H9 (cell line): ENCODE measurements at regions not wholly inside any gene's neighbourhood (a gene's known extent, or its start where the extent isn't known, plus 50 kb on each side); places are given as distances from the start of the nearest gene placed in this dataset.
A peak's percentile ranks its signal among the peaks of the same experiment; 100 is the strongest.

Experiments
- DNase-seq: peaks from one replicate; pipeline ENCODE4 v3.0.0-alpha.2; 2017
- H2AFZ ChIP-seq: one replicate; pipeline ENCODE4 v1.6.1; 2013; ENCODE audit warnings: mild to moderate bottlenecking, low read length, control low read depth, moderate library complexity
- H2AK5ac ChIP-seq: 2 replicates; pipeline ENCODE4 v1.6.1; 2013; ENCODE audit warnings: low read length, control low read depth, mixed read lengths; ENCODE audit not compliant: insufficient read length
- H2BK120ac ChIP-seq: one replicate; pipeline ENCODE4 v1.6.1; 2013; ENCODE audit warnings: low read depth, mild to moderate bottlenecking, low read length, control low read depth, inconsistent platforms; ENCODE audit not compliant: poor library complexity, severe bottlenecking
- H2BK12ac ChIP-seq: 2 replicates; pipeline ENCODE4 v1.6.1; 2013; ENCODE audit warnings: low read length, control low read depth, mixed read lengths, low read depth; ENCODE audit not compliant: insufficient read length
- H2BK15ac ChIP-seq: 2 replicates; pipeline ENCODE4 v1.6.1; 2013; ENCODE audit warnings: low read depth, low read length, control low read depth
- H2BK20ac ChIP-seq: one replicate; pipeline ENCODE4 v1.6.1; 2013; ENCODE audit warnings: low read depth, mild to moderate bottlenecking, low read length, control low read depth, inconsistent platforms; ENCODE audit not compliant: poor library complexity, severe bottlenecking
- H2BK5ac ChIP-seq: 2 replicates; pipeline ENCODE4 v1.6.1; 2013; ENCODE audit warnings: low read length, control low read depth, mixed read lengths; ENCODE audit not compliant: insufficient read length
- H3K14ac ChIP-seq: 2 replicates; pipeline ENCODE4 v1.6.1; 2013; ENCODE audit warnings: low read length, control low read depth; ENCODE audit not compliant: insufficient read depth
- H3K18ac ChIP-seq: 2 replicates; pipeline ENCODE4 v1.6.1; 2013; ENCODE audit warnings: low read depth, mild to moderate bottlenecking, mixed read lengths, low read length, control low read depth; ENCODE audit not compliant: insufficient read length
- H3K23ac ChIP-seq: 2 replicates; pipeline ENCODE4 v1.6.1; 2013; ENCODE audit warnings: low read length, control low read depth, mixed read lengths, low read depth; ENCODE audit not compliant: insufficient read length
- H3K23me2 ChIP-seq: 2 replicates; pipeline ENCODE4 v1.6.1; 2013; ENCODE audit warnings: low read depth, mild to moderate bottlenecking, mixed read lengths, low read length, control low read depth; ENCODE audit not compliant: insufficient read length, poor library complexity, severe bottlenecking
- H3K27ac ChIP-seq: 2 replicates; pipeline ENCODE4 v1.5.1; 2013; ENCODE audit warnings: low read length, control low read depth, mixed read lengths, low read depth; ENCODE audit not compliant: insufficient read length
- H3K27me3 ChIP-seq: 2 replicates; pipeline ENCODE4 v1.6.1; 2013; ENCODE audit warnings: low read length, control low read depth, inconsistent platforms; ENCODE audit not compliant: insufficient read depth
- H3K4ac ChIP-seq: 2 replicates; pipeline ENCODE4 v1.6.1; 2013; ENCODE audit warnings: low read depth, mild to moderate bottlenecking, control low read depth, inconsistent platforms, low read length, moderate library complexity
- H3K4me1 ChIP-seq: 2 replicates; pipeline ENCODE4 v1.6.1; 2013; ENCODE audit warnings: low read length, control low read depth, inconsistent platforms; ENCODE audit not compliant: insufficient read depth
- H3K4me2 ChIP-seq: 2 replicates; pipeline ENCODE4 v1.6.1; 2013; ENCODE audit warnings: low read length, control low read depth, mixed read lengths; ENCODE audit not compliant: insufficient read length, insufficient read depth
- H3K56ac ChIP-seq: 2 replicates; pipeline ENCODE4 v1.6.1; 2013; ENCODE audit warnings: low read depth, mild to moderate bottlenecking, mixed read lengths, low read length, control low read depth; ENCODE audit not compliant: insufficient read length
- H3K79me1 ChIP-seq: 2 replicates; pipeline ENCODE4 v1.6.1; 2013; ENCODE audit warnings: low read depth, mild to moderate bottlenecking, moderate library complexity, low read length, control low read depth, inconsistent platforms; ENCODE audit not compliant: insufficient read depth, poor library complexity, severe bottlenecking
- H3K79me2 ChIP-seq: 2 replicates; pipeline ENCODE4 v1.6.1; 2013; ENCODE audit warnings: low read length, control low read depth, inconsistent platforms; ENCODE audit not compliant: insufficient read depth
- H3K9ac ChIP-seq: 2 replicates; pipeline ENCODE4 v1.6.1; 2013; ENCODE audit warnings: low read length, control low read depth, mixed read lengths; ENCODE audit not compliant: insufficient read length; ENCODE audit errors: extremely low read depth
- H3K9me3 ChIP-seq: one replicate; pipeline ENCODE4 v1.6.1; 2013; ENCODE audit warnings: low read depth, low read length, inconsistent platforms; ENCODE audit not compliant: control insufficient read depth
- H3T11ph ChIP-seq: one replicate; pipeline ENCODE4 v1.6.1; 2013; ENCODE audit warnings: mild to moderate bottlenecking, low read length, control low read depth, inconsistent platforms
- H4K20me1 ChIP-seq: one replicate; pipeline ENCODE4 v1.6.1; 2013; ENCODE audit not compliant: control insufficient read depth, insufficient read length, insufficient read depth
- H4K5ac ChIP-seq: 2 replicates; pipeline ENCODE4 v1.6.1; 2013; ENCODE audit warnings: low read depth, mild to moderate bottlenecking, mixed read lengths, low read length, control low read depth; ENCODE audit not compliant: insufficient read length
- H4K8ac ChIP-seq: replicated peaks from 2 replicates; pipeline ENCODE4 v1.6.1; 2013; ENCODE audit warnings: low read length, control low read depth, mixed read lengths, low read depth; ENCODE audit not compliant: insufficient read length
- H4K91ac ChIP-seq: 2 replicates; pipeline ENCODE4 v1.6.1; 2013; ENCODE audit warnings: low read depth, mild to moderate bottlenecking, moderate library complexity, mixed read lengths, low read length, control low read depth; ENCODE audit not compliant: insufficient read length
- H3K27ac Mint-ChIP-seq, 3 experiments: 2 replicates in 2 of 3; 3 replicates in 1 of 3; pipeline ENCODE4 v1.8.0; 2020 to 2021; ENCODE audit warnings: mixed read lengths in 3 of 3, mild to moderate bottlenecking in 1 of 3, moderate library complexity in 1 of 3
- H3K27me3 Mint-ChIP-seq: 2 replicates; pipeline ENCODE4 v1.8.0; 2021; ENCODE audit warnings: low read depth, mild to moderate bottlenecking, moderate library complexity, mixed read lengths
- H3K36me3 Mint-ChIP-seq, 3 experiments: 2 replicates in 2 of 3; 3 replicates in 1 of 3; pipeline ENCODE4 v1.8.0; 2020 to 2021; ENCODE audit warnings: low read depth in 3 of 3, mixed read lengths in 3 of 3; ENCODE audit not compliant: insufficient read depth in 1 of 3
- H3K4me1 Mint-ChIP-seq, 2 experiments: 2 replicates each; pipeline ENCODE4 v1.8.0; 2020; ENCODE audit warnings: mixed read lengths in 2 of 2
- H3K4me3 Mint-ChIP-seq, 2 experiments: 2 replicates in 1 of 2; 3 replicates in 1 of 2; pipeline ENCODE4 v1.8.0; 2020 to 2021; ENCODE audit warnings: mild to moderate bottlenecking in 2 of 2, mixed read lengths in 2 of 2, moderate library complexity in 1 of 2
- H3K9me3 Mint-ChIP-seq, 2 experiments: 2 replicates in 1 of 2; 3 replicates in 1 of 2; pipeline ENCODE4 v1.8.0; 2020; ENCODE audit warnings: mild to moderate bottlenecking in 2 of 2, mixed read lengths in 2 of 2, moderate library complexity in 1 of 2
- CTCF ChIP-seq: fragments of 200-600 bp; sonication (generic); conservative IDR thresholded peaks from 3 replicates; pipeline ENCODE4 v1.8.0; 2021; ENCODE audit warnings: antibody characterized with exemption, mild to moderate bottlenecking
- WGBS: extraction: QIAGEN DNeasy Blood & Tissue Kit; methylation state at CpG from one replicate; pipeline ENCODE4 v1.1.7; 2013; ENCODE audit warnings: missing lambda C conversion rate, low lambda C conversion rate, mixed read lengths; ENCODE audit not compliant: insufficient read length; ENCODE audit errors: extremely low coverage; 5-methylcytosine and 5-hydroxymethylcytosine counted together

- Histone ChIP-seq H3K14ac (no peak overlapping the region), H2BK120ac (no peak overlapping the region), H3K4ac (no peak overlapping the region), H3K27ac (peak overlapping the region; percentile 81), H2BK20ac (no peak overlapping the region), H4K8ac (no peak overlapping the region), H3K23me2 (no peaks in the 10 kb centered on the region), H2AFZ (peak overlapping the region; percentile 65), H3K23ac (no peak overlapping the region), H2BK5ac (no peak overlapping the region), H3K56ac (no peak overlapping the region), H3K18ac (no peak overlapping the region), H4K91ac (no peak overlapping the region), H3T11ph (no peak overlapping the region), H3K79me1 (no peaks in the 10 kb centered on the region), H3K9me3 (no peaks in the 10 kb centered on the region), H3K79me2 (no peaks in the 10 kb centered on the region), H3K9ac (no peak overlapping the region), H3K4me1 (no peaks in the 10 kb centered on the region), H4K20me1 (no peaks in the 10 kb centered on the region), H3K4me2 (no peak overlapping the region), H4K5ac (no peak overlapping the region), H2BK15ac (no peak overlapping the region), H3K27me3 (no peaks in the 10 kb centered on the region), H2BK12ac (no peak overlapping the region), H2AK5ac (no peak overlapping the region)
- no peaks in the 10 kb centered on the region for H3K27me3 Mint-ChIP-seq
- peak; percentile 85 for TF ChIP-seq CTCF
- peak overlapping the region; percentile 80 to 98 (median 96); a peak in 6 of 7 replicates for H3K27ac Mint-ChIP-seq
- peaks cover 2 to 7% of the 10 kb centered on the region in 2 experiments; a peak in 2 of 4 replicates for H3K4me1 Mint-ChIP-seq
- no peak overlapping the region for H3K4me3 Mint-ChIP-seq
- no CpG with 5 or more reads among the region's 3 CpGs for WGBS
- no peaks in the 10 kb centered on the region; a peak in 1 of 7 replicates for H3K36me3 Mint-ChIP-seq
- peak; percentile 46 for DNase-seq
- no peaks in the 10 kb centered on the region for H3K9me3 Mint-ChIP-seq
Observed at GRCh38 chr2:160970052-160970965, 189.9 kb upstream of the TANK start.
